ENCODE measurements at regions not wholly inside any gene's neighbourhood (a gene's known extent, or its start where the extent isn't known, plus 50 kb on each side); places are given as distances from the start of the nearest gene placed in this dataset.

GRCh38 chr7:46480619-46481018 is 559.5 kb upstream of the IGFBP3 start:
- no peak overlapping the region for H3K4me3 ChIP-seq (ENCODE audit: low read depth, low read length)
- TF ChIP-seq CTCF (IDR thresholded peaks at IDR 0.05; ENCODE audit: low read depth, low read length, missing control alignments), result no peak

GRCh38 chr7:46479680-46480079 is 558.6 kb upstream of the IGFBP3 start:
- H3K4me3 ChIP-seq (ENCODE audit: low read depth, low read length), result no peak overlapping the region
- TF ChIP-seq CTCF (IDR thresholded peaks at IDR 0.05; ENCODE audit: low read depth, low read length, missing control alignments), result no peak
- DNase-seq (ENCODE audit: low read depth), result no peak

More at GRCh38 chr7:46480619-46481018, 559.5 kb upstream of the IGFBP3 start:
- DNase-seq (ENCODE audit: low read depth), result no peak

- TF ChIP-seq CTCF (IDR thresholded peaks at IDR 0.05; ENCODE audit: low read depth, low read length, missing control alignments), result no peak
- H3K4me3 ChIP-seq (ENCODE audit: low read depth, low read length), result no peak overlapping the region
- no peak for DNase-seq (ENCODE audit: low read depth)
These were observed 557.0 kb upstream of the IGFBP3 start for GRCh38 chr7:46478046-46478445.

GRCh38 chr7:46468753-46469356 is 547.8 kb upstream of the IGFBP3 start:
- no peak for TF ChIP-seq CTCF (IDR thresholded peaks at IDR 0.05; ENCODE audit: low read depth, low read length, missing control alignments)
- H3K4me3 ChIP-seq (ENCODE audit: low read depth, low read length), result no peak overlapping the region

GRCh38 chr7:46463170-46463569 is 542.1 kb upstream of the IGFBP3 start:
- no peak for TF ChIP-seq CTCF (IDR thresholded peaks at IDR 0.05; ENCODE audit: low read depth, low read length, missing control alignments)
- H3K4me3 ChIP-seq (ENCODE audit: low read depth, low read length), result no peak overlapping the region
- no peak for DNase-seq (ENCODE audit: low read depth)

More at GRCh38 chr7:46468753-46469356, 547.8 kb upstream of the IGFBP3 start:
- no peak for DNase-seq (ENCODE audit: low read depth)

- no peak overlapping the region for H3K4me3 ChIP-seq (ENCODE audit: low read depth, low read length)
- no peak for DNase-seq (ENCODE audit: low read depth)
- TF ChIP-seq CTCF (IDR thresholded peaks at IDR 0.05; ENCODE audit: low read depth, low read length, missing control alignments), result no peak
These were observed 540.3 kb upstream of the IGFBP3 start for GRCh38 chr7:46461334-46461777.

GRCh38 chr7:46459942-46460341 is 538.9 kb upstream of the IGFBP3 start:
- no peak overlapping the region for H3K4me3 ChIP-seq (ENCODE audit: low read depth, low read length)
- no peak for DNase-seq (ENCODE audit: low read depth)
- no peak for TF ChIP-seq CTCF (IDR thresholded peaks at IDR 0.05; ENCODE audit: low read depth, low read length, missing control alignments)
